RWPE2 (cell line): ENCODE measurements at regions not wholly inside any gene's neighbourhood (a gene's known extent, or its start where the extent isn't known, plus 50 kb on each side); places are given as distances from the start of the nearest gene placed in this dataset.

ENCODE experiments used
- ATAC-seq: fragments of 200-7000 bp; cut with Tn5 transposase; 3 replicates; pipeline ENCODE4 v1.9.1; 2021; ENCODE audit warnings: low read depth
- DNase-seq: peaks from one replicate; pipeline ENCODE4 v3.0.0-alpha.2; 2020; ENCODE audit warnings: low spot score
- H3K27ac ChIP-seq: fragments of 450-650 bp; 2 replicates; pipeline ENCODE4 v1.5.1; 2017; ENCODE audit warnings: mild to moderate bottlenecking; ENCODE audit not compliant: poor library complexity, severe bottlenecking
- H3K27me3 ChIP-seq: fragments of 250-450 bp; sonication (Bioruptor Pico); 2 replicates; pipeline ENCODE4 v1.5.1; 2021; ENCODE audit warnings: mild to moderate bottlenecking, moderate library complexity; ENCODE audit not compliant: insufficient read depth, poor library complexity, severe bottlenecking
- H3K36me3 ChIP-seq: fragments of 250-450 bp; sonication (Bioruptor Pico); 2 replicates; pipeline ENCODE4 v1.5.1; 2020; ENCODE audit warnings: low read depth, mild to moderate bottlenecking, moderate library complexity
- H3K4me1 ChIP-seq: fragments of 250-450 bp; sonication (Bioruptor Pico); 2 replicates; pipeline ENCODE4 v1.5.1; 2021; ENCODE audit warnings: mild to moderate bottlenecking, moderate library complexity; ENCODE audit not compliant: insufficient read depth, poor library complexity, severe bottlenecking
- H3K4me3 ChIP-seq: fragments of 250-450 bp; sonication (Bioruptor Pico); 2 replicates; pipeline ENCODE4 v1.5.1; 2021; ENCODE audit warnings: mild to moderate bottlenecking, moderate library complexity; ENCODE audit not compliant: severe bottlenecking
- H3K9me3 ChIP-seq: fragments of 250-450 bp; sonication (Bioruptor Pico); 2 replicates; pipeline ENCODE4 v1.5.1; 2021; ENCODE audit warnings: mild to moderate bottlenecking, moderate library complexity; ENCODE audit not compliant: severe bottlenecking
- TF ChIP-seq, protein P1 (sequence below): fragments of 450-650 bp; IDR thresholded peaks from one replicate; pipeline ENCODE4 v1.5.1; 2017; ENCODE audit warnings: mild to moderate bottlenecking, moderate library complexity; ENCODE audit not compliant: poor library complexity, severe bottlenecking

GRCh38 chr10:31660300-31660699 lies 268.3 kb downstream of the ARHGAP12 start:
- H3K4me3 ChIP-seq, result no peak overlapping the region
- H3K27ac ChIP-seq, result no peak overlapping the region
- no peaks in the 10 kb centered on the region for H3K27me3 ChIP-seq
- ATAC-seq (no peak), DNase-seq (no peak)
- H3K4me1 ChIP-seq, result no peaks in the 10 kb centered on the region
- H3K9me3 ChIP-seq, result no peaks in the 10 kb centered on the region
- H3K36me3 ChIP-seq, result no peaks in the 10 kb centered on the region
- TF ChIP-seq, protein P1, sequence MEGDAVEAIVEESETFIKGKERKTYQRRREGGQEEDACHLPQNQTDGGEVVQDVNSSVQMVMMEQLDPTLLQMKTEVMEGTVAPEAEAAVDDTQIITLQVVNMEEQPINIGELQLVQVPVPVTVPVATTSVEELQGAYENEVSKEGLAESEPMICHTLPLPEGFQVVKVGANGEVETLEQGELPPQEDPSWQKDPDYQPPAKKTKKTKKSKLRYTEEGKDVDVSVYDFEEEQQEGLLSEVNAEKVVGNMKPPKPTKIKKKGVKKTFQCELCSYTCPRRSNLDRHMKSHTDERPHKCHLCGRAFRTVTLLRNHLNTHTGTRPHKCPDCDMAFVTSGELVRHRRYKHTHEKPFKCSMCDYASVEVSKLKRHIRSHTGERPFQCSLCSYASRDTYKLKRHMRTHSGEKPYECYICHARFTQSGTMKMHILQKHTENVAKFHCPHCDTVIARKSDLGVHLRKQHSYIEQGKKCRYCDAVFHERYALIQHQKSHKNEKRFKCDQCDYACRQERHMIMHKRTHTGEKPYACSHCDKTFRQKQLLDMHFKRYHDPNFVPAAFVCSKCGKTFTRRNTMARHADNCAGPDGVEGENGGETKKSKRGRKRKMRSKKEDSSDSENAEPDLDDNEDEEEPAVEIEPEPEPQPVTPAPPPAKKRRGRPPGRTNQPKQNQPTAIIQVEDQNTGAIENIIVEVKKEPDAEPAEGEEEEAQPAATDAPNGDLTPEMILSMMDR, result no peak

GRCh38 chr10:31659665-31660064 lies 269.0 kb downstream of the ARHGAP12 start:
- Histone ChIP-seq H3K27ac (no peak overlapping the region), H3K36me3 (no peaks in the 10 kb centered on the region), H3K4me3 (no peak overlapping the region), H3K27me3 (no peaks in the 10 kb centered on the region), H3K9me3 (no peaks in the 10 kb centered on the region), H3K4me1 (no peaks in the 10 kb centered on the region)
- TF ChIP-seq, protein P1, result no peak
- ATAC-seq (no peak), DNase-seq (no peak)

DNA sequence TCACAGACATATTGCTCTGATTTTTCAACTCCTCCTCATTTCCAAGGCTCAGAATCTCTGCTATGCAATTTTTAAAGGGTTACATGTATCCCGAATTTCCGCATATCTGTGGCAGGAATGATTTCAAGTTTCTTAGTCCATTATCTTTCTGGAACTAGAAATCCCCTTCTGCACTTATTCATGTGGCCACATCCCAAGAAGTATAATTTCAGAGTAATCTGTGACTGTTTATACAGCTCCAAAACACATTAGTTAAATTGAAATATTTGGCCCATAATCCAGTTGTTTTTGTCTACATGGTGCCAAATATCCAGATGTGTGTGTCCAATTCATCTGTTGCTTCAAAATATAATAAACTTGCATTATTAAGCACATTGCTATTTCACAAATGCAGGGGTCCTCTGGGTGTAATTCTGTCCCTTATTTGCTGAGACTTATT lies 271.2 kb downstream of the ARHGAP12 start:
- Histone ChIP-seq H3K27ac (no peak overlapping the region), H3K36me3 (no peaks in the 10 kb centered on the region), H3K9me3 (no peaks in the 10 kb centered on the region), H3K4me1 (no peaks in the 10 kb centered on the region), H3K4me3 (no peak overlapping the region), H3K27me3 (no peaks in the 10 kb centered on the region)
- DNase-seq (no peak), ATAC-seq (no peak)
- TF ChIP-seq, protein P1, result no peak

DNA sequence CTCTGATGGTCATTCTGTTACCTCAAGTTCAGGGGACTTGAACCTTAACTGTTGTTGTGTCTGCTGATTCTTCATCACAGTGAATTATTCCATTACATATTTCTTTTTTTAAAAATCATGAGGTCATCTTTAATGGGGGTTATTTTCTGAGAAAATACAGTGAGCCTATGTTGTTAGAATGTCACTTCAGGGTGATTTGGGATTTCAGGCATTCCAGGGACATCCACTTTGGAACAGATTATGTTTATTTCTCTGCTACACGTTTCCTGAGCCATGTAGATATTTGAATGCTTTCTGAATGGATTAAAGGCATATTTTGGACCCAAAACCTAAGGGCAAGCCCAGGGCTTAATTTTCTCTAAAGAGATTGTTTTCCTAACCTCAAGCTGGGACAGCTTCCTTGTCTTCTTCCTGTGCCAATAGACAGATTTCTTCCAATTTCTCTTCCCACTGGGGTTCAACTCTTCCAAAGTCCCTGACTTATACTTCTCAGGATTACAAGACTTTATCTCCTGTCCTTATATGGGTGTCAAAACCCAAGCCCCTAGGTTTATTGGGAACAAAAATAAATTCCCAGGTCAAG lies 271.7 kb downstream of the ARHGAP12 start:
- Histone ChIP-seq H3K36me3 (no peaks in the 10 kb centered on the region), H3K9me3 (no peaks in the 10 kb centered on the region), H3K27ac (no peak overlapping the region), H3K27me3 (no peaks in the 10 kb centered on the region), H3K4me3 (no peak overlapping the region), H3K4me1 (no peaks in the 10 kb centered on the region)
- ATAC-seq (no peak), DNase-seq (no peak)
- TF ChIP-seq, protein P1, result no peak

DNA sequence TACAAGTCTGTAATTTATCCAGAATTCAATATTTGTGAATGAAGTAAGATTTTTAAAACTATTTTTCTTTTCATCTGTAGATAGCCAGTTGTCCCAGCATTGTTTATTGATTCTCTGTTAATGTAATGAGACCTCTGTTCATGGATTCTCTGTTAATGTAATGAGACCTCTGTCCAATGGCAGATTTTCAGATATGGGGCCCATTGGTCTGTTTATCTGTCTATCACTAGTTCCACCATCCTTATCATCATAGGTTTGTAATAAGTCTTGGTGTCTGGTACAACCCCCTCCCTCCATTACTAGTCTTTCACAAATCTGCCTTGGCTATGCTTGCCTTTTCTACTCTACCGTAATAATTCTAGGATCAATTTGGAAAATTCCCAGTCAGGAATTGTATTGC lies 276.6 kb downstream of the ARHGAP12 start:
- H3K27me3 ChIP-seq, result no peaks in the 10 kb centered on the region
- H3K4me3 ChIP-seq, result no peak overlapping the region
- ATAC-seq, result no peak
- H3K4me1 ChIP-seq, result no peaks in the 10 kb centered on the region
- TF ChIP-seq, protein P1, result no peak
- no peaks in the 10 kb centered on the region for H3K9me3 ChIP-seq
- DNase-seq, result no peak
- no peaks in the 10 kb centered on the region for H3K36me3 ChIP-seq
- H3K27ac ChIP-seq, result no peak overlapping the region
